ENCODE measurements at regions not wholly inside any gene's neighbourhood (a gene's known extent, or its start where the extent isn't known, plus 50 kb on each side); places are given as distances from the start of the nearest gene placed in this dataset.
A peak's percentile ranks its signal among the peaks of the same experiment; 100 is the strongest.
"Not testable (repeated sequence)": the region's sequence is repeated elsewhere in the genome, so short reads cannot be mapped to it uniquely, and the experiment has no call there.

DNA sequence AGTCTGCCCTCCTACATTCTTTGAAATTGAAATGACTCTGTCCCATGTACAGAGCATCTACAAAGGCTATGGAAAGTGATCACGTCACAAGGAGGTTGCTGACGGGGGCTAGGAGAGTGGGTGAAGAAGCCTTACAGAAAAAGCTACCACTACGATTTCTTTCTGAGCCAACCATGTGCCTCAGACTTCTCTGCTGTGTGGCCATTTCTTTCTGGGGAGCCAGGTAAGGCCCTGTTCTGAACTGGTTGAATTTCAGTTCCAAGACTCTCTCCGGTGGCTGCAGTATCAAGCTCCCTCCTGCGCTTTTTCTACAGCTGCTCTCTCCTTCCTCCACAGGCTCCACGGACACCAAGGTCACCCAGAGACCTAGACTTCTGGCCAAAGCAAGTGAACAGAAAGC, 112.5 kb upstream of the PRSS1 start:
- DNase-seq (ENCODE audit: low spot score) = no peak

DNA sequence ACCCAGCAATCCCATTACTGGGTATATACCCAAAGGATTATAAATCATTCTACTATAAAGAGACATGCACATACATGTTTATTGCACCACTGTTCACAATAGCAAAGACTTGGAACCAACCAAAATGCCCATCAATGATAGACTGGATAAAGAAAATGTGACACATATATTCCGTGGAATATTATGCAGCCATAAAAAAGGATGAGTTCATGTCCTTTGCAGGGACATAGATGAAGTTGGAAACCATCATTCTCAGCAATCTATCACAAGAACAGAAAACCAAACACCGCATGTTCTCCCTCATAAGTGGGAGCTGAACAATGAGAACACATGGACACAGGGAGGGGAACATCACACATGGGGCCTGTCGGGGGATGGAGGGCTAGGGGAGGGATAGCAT, 113.2 kb upstream of the PRSS1 start:
- DNase-seq (ENCODE audit: low spot score) = not testable (repeated sequence)

DNA sequence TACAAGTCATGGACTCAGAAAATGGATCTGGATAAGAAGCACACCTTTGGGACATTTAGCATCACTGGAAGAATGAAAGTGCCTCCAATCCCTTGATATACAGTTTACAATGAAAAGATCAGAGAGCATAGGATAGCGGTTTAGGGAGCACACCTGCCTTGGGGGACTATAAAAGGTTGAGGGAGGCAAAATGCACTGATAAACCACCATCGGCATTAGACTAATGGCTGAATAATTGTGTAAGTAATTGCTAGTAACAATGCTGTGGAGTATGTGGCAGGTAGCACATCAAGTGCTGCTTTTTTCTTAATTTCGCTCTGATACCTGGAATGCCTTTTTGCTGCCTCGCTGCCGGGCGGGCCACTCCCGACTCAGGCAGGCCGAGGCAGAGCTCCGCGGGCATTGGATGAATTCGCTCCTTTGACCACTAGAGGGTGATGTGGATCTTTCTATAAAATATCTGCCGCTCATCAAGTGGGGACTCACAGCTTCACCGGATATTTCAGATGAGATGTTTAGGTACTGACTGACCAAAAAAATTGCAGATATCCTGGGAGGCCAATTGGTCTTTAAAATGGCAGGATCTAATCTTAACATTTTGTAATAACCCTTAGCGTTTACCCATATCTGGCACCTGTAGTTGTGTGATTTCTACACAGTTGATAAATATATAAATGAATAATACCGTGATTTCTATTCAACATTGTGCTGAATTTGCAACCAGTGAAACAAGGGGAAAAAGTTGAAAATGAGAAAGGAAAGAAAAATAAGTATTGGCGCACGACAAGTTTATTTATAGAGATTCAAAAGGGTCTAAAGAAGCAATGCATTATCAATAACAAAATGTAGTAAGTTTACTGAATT, 116.8 kb upstream of the PRSS1 start:
- DNase-seq (ENCODE audit: low spot score) = peak; percentile 89

DNA sequence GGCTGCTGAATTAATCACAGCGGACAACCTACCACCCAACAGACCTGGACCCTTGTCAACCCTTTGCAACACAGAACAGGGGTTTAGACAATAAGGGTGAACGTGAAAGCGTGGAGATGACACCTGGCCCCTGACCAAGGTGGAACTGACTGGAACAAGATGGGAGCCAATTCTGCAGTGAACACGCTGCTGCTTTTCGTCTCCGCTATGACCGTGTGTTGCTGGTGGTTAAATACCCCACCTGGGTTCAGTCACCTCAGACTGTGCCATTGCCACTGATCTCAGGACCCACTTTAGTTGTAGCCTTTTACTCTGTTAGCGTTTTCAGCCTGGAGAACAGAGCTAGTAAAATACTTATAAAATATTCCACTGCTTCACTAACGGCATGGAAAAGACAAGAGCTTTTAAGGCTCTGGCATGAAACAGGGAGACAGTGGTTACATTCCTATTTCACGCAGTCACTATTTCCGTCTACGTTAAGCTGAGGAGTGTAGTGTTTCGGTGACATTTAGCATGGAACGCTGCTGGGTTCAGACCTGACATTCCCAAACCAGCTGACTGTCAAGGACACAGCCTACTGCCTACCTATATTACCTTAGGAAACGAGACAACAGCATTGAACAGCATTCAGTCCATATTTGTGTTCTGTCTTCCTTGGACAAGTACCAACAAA, 119.5 kb upstream of the PRSS1 start:
- DNase-seq (ENCODE audit: low spot score) = no peak

DNA sequence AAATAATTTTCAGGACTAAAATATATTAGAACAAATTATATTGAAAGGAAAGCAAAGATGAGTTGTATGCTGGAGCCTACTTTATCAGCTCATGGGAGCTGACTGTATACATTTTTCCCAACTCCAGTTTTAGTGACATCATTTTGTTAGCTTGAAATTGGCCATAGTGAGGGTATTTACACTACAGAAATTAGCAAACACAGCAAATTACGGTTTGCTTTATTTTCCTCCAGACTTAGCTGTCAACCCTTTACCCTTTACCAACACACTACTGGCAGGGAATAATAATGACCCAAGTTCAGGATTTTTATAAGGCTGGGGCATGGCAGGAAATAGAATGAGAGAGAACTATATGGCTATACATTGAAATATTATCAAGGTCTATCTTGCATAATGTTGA, 120.3 kb upstream of the PRSS1 start:
- DNase-seq (ENCODE audit: low spot score) = no peak

DNA sequence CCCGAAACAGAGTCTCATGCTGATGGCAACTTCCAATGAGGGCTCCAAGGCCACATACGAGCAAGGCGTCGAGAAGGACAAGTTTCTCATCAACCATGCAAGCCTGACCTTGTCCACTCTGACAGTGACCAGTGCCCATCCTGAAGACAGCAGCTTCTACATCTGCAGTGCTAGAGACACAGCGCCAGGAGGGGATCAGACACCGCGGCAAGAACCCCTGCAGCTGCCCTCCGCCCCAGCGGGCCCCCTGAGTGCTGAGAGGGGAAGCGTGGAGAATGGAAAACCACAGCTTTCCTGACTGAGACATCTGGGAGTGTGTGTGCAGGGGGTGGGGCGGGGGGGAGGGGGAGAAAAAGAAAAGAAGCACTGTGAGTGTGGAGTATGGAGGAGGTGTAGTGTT, 122.0 kb upstream of the PRSS1 start:
- DNase-seq (ENCODE audit: low spot score) = not testable (repeated sequence)

DNA sequence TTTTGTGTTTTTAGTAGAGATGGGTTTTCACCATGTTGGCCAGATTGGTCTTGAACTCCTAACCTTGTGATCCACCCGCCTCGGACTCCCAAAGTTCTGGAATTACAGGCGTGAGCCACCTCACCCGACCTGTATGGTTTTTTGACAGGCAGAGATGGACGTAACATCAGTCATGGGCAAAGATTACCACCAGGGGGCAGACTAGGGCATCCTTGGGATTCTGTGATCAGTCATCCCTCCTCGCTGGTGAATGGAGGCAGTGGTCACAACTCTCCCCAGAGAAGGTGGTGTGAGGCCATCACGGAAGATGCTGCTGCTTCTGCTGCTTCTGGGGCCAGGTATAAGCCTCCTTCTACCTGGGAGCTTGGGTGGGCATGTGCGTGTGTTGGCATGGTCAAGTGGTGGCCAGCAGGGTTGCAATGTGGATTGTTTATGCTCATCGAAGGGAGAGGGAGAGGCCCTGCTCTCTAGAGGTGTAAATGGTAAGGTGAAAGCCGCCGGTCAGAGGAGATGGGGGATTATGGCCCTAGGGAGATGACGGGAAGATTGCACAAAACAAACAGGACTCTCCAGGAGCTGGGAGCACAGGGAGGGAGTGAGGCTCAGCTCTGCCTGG, 122.7 kb upstream of the PRSS1 start:
- peak; percentile 24 for DNase-seq (ENCODE audit: low spot score)

DNA sequence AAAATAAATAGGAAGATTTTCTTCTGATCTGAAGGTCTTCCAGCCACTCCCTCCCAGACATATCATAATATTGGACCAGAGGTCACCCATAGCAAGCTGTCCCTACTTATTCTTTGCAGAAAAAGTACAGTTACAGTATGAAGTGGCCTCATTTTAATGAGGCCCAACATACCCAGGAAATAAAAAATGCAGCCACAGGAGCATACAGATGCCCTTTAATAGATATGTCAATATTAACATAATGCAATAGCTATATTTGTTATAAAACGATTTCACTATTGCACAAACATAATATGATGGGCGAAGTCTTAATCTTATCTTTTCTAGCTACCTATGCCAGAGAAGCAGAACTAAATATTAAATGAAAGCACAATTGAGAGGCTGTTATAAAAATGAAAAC, 124.1 kb upstream of the PRSS1 start:
- not testable (repeated sequence) for DNase-seq (ENCODE audit: low spot score)

DNA sequence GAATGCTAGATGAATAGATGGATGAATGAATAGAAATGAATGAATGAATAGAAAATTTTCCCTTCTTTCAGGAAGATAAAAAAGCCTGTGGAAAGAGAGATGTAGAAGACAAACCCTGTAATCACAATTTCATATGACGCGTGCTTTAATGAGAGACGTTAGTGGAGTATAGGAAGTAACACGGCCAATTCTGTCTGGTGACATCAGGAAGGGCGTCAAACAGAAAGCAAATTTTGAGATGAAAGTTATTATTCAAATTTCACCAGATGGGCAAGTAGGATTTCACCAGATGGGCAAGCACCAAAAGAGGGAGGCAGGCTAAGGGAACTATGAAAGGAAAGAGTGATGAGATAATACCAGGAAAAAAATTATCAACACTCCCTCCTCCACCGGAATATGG, 128.9 kb upstream of the PRSS1 start:
- DNase-seq (ENCODE audit: low spot score) = no peak

DNA sequence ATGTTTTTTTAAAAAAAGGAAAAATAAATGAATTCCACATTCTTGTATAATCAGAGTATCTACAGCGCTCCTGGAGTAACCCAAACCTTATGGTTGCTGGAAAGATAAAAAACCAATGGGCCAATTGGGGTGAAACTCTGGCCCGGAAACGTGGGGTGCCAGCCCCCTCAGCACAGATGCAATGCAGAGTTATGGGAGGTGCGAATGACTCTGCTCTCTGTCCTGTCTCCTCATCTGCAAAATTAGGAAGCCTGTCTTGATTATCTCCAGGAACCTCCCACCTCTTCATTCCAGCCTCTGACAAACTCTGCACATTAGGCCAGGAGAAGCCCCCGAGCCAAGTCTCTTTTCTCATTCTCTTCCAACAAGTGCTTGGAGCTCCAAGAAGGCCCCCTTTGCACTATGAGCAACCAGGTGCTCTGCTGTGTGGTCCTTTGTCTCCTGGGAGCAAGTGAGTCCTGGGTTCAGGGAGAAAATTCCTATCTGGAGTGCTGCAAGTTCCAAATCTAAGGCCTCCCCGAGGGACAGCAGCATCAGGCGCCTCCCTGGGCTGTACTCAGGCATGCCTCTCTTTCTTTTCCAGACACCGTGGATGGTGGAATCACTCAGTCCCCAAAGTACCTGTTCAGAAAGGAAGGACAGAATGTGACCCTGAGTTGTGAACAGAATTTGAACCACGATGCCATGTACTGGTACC, 130.5 kb upstream of the PRSS1 start:
- no peak for DNase-seq (ENCODE audit: low spot score)

DNA sequence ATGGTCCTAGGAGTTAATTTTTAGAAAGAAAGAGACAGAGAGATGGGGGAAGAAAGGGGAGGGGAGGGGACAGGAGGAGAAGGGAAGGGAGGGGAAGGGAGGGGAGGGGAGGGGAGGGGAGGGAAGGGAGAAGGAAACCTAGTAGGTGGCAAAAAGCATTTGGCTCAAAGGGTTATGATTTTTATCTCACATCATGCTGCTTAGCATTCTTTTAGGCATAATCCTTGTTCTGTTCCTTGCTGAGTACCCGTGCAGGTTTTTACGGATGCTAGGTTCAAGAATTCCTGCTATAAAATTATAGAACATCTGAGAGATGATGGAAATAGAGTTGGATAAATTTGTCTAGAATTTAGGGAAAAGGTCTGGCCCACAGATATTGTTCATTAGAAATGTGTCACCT, 132.4 kb upstream of the PRSS1 start:
- DNase-seq (ENCODE audit: low spot score) = no peak

DNA sequence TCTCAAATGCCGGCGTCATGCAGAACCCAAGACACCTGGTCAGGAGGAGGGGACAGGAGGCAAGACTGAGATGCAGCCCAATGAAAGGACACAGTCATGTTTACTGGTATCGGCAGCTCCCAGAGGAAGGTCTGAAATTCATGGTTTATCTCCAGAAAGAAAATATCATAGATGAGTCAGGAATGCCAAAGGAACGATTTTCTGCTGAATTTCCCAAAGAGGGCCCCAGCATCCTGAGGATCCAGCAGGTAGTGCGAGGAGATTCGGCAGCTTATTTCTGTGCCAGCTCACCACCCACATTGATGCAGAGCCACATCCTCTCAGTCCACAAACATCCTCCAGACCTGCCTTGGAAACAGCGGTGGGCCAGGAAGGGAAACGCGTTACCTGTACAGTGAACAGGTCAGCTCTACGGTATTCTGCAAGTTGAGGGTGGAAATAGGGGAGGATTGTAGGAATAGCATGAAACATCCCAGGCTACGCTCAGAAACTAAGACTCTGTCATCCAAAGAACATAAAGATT, 133.1 kb upstream of the PRSS1 start:
- DNase-seq (ENCODE audit: low spot score) = no peak

DNA sequence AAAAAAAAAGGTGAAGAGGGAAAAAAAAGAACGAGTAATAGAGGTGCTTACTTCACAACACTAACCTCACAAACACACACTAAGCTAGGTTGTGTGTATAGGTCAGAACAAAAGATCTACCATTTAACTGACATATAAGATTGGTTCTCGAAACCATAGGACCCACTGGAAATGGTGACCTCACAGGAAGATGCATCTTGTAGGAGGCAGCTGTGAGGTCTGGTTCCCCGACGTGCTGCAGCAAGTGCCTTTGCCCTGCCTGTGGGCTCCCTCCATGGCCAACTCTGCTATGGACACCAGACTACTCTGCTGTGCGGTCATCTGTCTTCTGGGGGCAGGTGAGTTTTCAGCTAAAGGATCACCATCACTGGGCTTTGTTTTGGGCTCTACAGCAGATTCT, 133.8 kb upstream of the PRSS1 start:
- no peak for DNase-seq (ENCODE audit: low spot score)

DNA sequence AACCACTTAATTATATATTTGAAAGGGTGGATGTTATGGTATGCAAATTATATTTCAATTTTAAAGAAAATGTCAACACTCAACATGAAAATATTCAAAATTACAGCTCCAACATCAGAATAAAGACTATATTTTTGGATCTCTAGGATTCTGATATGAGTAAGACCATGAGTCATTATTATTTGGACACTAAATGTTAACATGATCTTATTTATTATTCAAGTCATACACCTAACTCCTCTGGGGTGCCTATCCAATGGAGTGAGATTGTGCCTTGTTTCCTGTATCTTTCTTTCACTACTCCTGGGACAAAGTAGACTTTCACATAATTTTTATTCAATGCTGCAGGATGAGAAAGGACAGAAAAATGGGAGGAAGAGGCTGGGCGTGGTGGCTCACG, 135.2 kb upstream of the PRSS1 start:
- DNase-seq (ENCODE audit: low spot score) = no peak

DNA sequence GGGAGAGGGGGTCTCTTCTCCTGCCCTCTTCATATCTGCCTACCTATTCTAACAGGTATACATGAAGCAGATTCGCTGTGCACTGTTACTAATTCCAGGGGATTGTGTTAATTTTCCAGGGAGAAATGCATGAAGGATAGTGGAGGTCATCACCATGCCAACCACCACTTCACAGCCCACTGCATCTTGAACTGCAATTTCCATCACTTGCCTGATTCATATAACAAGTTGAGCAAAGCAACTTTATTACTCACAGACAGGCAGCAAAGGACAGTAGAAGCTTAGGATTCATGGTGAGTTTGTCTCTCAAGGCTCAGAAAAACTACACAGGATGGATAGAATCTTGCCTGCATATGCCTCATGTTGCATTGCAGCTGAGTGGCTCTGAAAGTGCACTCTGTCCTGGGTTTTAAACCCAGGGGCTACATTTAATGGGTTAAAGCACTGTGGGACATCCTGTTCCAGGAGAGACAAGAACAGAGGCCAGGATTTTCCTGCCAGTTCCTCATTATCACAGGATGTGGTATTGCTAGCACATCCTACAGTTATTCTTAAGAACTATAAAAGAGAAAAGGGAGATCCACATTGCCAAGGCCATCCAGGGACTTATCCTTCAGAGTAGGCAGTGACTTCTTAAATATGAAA, 136.9 kb upstream of the PRSS1 start:
- no peak for DNase-seq (ENCODE audit: low spot score)

DNA sequence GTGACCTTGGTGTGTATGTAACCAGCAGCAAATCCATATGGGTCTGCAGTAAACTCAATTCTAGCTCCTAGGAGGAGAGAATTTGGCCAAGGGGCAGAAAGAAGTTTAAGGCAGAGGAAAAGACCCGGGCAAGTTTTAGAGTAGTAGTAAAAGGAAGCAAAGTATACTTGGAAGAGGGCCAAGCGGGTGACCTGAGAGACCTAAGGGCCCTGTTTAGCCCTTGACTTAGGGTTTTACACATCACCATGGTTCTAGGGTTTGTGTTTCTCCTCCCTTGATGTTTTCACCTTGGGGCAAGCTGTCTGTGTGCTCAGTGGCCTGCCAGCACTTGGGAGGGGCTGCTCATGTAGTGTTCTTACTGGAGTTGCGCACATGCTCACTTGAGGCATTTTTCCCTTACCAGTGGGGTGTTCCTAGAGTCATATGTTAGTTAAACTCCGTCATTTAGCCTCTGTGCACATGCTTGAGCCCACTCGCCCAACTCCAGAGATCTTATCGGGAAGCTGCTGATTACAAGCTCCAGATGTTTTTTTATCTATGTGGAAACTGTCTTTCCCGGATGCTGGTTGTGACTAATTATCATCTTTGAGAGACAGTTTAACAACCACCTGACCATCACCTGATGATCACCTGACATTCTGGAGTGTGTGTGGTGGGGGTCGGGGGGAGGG, 137.6 kb upstream of the PRSS1 start:
- DNase-seq (ENCODE audit: low spot score) = no peak

DNA sequence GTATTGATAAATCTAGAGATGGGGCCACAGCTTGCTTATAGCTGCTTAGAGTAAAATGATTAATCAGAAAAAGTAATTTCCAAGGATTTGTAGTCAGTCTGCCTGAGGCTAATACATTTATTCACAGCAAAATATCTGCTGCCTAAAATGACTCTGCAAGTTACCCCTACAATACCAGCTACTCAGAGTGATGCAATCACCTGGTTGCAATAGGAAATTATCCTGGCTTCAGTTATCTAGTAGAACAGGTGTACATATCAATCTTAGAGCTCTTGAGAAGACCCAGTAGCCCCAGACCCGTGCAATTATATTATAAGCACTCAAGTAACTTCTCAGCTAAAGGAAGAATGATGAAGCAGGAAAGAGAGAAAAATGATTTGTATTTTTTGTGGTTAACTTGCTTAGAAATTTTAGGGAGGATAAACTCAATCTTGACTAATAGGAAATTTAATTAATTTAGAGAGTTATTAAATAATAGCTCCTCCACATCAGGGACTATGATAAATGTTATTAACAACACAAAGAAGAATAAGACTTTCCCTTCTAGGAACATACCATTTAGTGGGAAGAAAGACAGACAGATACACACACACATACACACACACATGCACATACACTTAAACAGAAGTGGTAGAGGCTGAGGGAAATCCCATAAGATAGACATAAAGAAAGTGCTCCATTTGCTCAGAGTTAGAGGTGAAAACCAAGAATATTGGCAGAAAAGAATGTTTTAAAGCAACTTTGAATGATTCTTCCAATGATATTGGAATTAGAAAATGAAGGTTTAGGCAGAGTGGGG, 140.4 kb upstream of the PRSS1 start:
- no peak for DNase-seq (ENCODE audit: low spot score)

DNA sequence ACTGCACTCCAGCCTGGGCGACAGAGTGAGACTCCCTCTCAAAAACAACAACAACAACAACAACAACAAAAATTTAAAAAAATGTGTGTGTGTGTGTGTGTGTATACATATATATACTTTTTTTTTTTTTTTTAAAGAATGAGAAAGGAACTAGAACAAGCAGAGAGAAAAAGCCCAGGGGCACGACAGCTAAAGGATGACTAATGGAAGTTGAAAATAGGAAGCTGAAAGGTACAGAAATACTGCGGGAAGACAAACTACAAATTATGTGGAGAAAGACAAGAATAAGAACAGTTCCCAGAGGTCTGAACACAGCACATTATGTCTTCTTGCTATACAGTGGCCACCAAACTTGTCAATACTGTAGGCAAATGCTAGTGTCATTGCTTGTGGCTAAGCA, 141.9 kb upstream of the PRSS1 start:
- no peak for DNase-seq (ENCODE audit: low spot score)

DNA sequence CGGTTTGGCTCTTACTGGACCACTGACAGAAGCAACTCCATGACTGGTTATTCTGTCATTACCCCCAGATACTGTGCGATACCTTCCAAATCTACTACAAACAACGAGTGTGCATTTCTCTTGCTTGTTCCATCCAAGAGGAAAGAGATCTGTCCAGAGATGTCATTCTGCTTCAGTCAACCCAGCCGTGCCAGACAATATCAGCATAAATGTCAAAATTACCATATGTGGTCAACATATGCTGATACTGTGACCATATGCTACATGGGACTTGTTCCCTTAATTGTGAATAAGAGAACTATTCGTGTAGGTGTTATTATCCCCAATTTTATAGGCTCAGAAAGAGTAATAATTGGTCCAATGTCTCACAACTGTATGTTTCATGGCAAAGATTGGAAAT, 143.2 kb upstream of the PRSS1 start:
- DNase-seq (ENCODE audit: low spot score) = no peak

DNA sequence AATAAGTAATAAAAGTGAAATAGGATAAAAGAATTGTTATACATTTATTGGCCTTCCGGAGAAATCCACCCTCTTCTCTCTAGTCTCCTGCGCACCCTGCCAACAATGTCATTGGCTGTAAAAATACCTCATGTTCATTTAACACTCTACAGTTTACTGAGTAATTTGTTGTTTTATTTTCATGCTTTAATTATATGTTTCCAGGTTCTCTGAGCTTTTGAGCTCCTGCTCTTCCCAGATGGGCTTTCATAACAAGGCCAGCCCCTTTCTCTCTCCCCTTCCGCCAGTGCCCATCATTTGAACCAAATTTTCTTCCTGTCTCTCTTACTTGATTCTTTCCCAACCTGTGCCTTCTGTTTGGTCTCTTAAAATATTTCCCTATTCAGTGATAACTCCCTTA, 144.6 kb upstream of the PRSS1 start:
- DNase-seq (ENCODE audit: low spot score) = no peak
